ENCODE measurements at regions not wholly inside any gene's neighbourhood (a gene's known extent, or its start where the extent isn't known, plus 50 kb on each side); places are given as distances from the start of the nearest gene placed in this dataset.

- DNase-seq (ENCODE audit: low spot score) = no peak
- ATAC-seq (ENCODE audit: low FRiP score) = no peak
- TF ChIP-seq CTCF (IDR thresholded peaks at IDR 0.05) = no peak
These were observed 247.9 kb upstream of the SYT4 start for GRCh38 chr18:43525169-43525568.

- ATAC-seq (ENCODE audit: low FRiP score) = no peak
- DNase-seq (ENCODE audit: low spot score) = no peak
- TF ChIP-seq CTCF (IDR thresholded peaks at IDR 0.05) = no peak
These were observed 249.3 kb upstream of the SYT4 start for GRCh38 chr18:43526426-43527145.

- DNase-seq (ENCODE audit: low spot score) = no peak
- no peak for ATAC-seq (ENCODE audit: low FRiP score)
- no peak for TF ChIP-seq CTCF (IDR thresholded peaks at IDR 0.05)
These were observed 254.1 kb upstream of the SYT4 start for GRCh38 chr18:43531438-43531837.

GRCh38 chr18:43533371-43533770 is 256.1 kb upstream of the SYT4 start:
- no peak for TF ChIP-seq CTCF (IDR thresholded peaks at IDR 0.05)
- ATAC-seq (ENCODE audit: low FRiP score) (no peak), DNase-seq (ENCODE audit: low spot score) (no peak)

- ATAC-seq (ENCODE audit: low FRiP score) = no peak
- no peak for DNase-seq (ENCODE audit: low spot score)
- TF ChIP-seq CTCF (IDR thresholded peaks at IDR 0.05) = no peak
These were observed 257.2 kb upstream of the SYT4 start for GRCh38 chr18:43534511-43534910.

GRCh38 chr18:43539862-43540261 is 262.6 kb upstream of the SYT4 start:
- DNase-seq (ENCODE audit: low spot score) (no peak), ATAC-seq (ENCODE audit: low FRiP score) (no peak)
- TF ChIP-seq CTCF (IDR thresholded peaks at IDR 0.05) = no peak

- DNase-seq (ENCODE audit: low spot score) = no peak
- ATAC-seq (ENCODE audit: low FRiP score) = no peak
- no peak for TF ChIP-seq CTCF (IDR thresholded peaks at IDR 0.05)
These were observed 264.7 kb upstream of the SYT4 start for GRCh38 chr18:43542016-43542415.

Measured in omental fat pad (tissue), 3 donors.